ENCODE measurements at regions not wholly inside any gene's neighbourhood (a gene's known extent, or its start where the extent isn't known, plus 50 kb on each side); places are given as distances from the start of the nearest gene placed in this dataset.

DNA sequence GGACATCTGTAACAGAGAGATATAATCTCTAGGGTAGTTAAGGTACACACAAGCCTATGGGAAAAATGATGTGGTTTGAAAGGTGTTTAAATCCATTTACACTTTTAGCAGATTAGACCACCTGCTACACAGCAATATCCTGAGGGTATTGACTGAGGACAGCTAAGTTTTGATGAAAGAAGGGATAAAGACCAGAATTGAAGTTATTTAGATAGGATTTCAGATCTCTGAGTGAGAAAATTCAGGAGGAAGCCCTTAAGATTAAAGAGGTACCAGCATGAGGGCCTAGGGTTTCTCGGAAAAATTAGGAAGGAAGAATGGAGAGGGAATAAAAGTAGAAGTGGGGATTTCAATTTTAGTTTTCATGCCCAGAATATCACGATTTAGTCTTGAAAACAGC, 267.3 kb downstream of the COX7C start:
- ChIA-PET CTCF (no interaction called here), POLR2A (no interaction called here)
- intact Hi-C loops (cut with micrococcal nuclease): no loop called here
- Mint-ChIP-seq H3K27me3 (peaks cover 2% of the 10 kb centered on the region), H3K9me3 (ENCODE audit: insufficient read depth) (no peaks in the 10 kb centered on the region), H3K4me1 (no peaks in the 10 kb centered on the region), H3K4me3 (no peak overlapping the region), H3K27ac (no peak overlapping the region)
- no peaks in the 10 kb centered on the region for H3K27me3 ChIP-seq (replicated peaks in 1 of 4; ENCODE audit: control extremely low read depth in 1 of 4, control insufficient read depth in 3 of 4, insufficient read depth in 4 of 4, low read length in 3 of 4)
- 71% methylated on average over 2 of the region's 2 CpGs for WGBS (ENCODE audit: insufficient coverage)
- H3K4me3 ChIP-seq (ENCODE audit: control extremely low read depth in 1 of 5, extremely low read depth in 1 of 5, insufficient read depth in 1 of 5, low read depth in 2 of 5, low read length in 4 of 5): no peak overlapping the region
- H2AFZ ChIP-seq (ENCODE audit: insufficient read depth, low read depth, low read length, poor library complexity, severe bottlenecking): no peak overlapping the region
- H3K79me2 ChIP-seq (ENCODE audit: control insufficient read depth, insufficient read depth, low read length): no peaks in the 10 kb centered on the region
- no peak overlapping the region for H3K27ac ChIP-seq (ENCODE audit: low read length in 2 of 2)
- H3K9ac ChIP-seq (ENCODE audit: low read length): no peak overlapping the region
- ATAC-seq (ENCODE audit: low read depth) (no peak), DNase-seq (no peak)
- H3K4me2 ChIP-seq (replicated peaks; ENCODE audit: low read depth, low read length, poor library complexity, severe bottlenecking): no peak overlapping the region
- no peaks in the 10 kb centered on the region for H3K4me1 ChIP-seq (ENCODE audit: control insufficient read depth in 2 of 2, insufficient read depth in 2 of 2, low read length in 2 of 2)
- TF ChIP-seq EZH2 (IDR thresholded peaks at IDR 0.05; ENCODE audit: borderline replicate concordance, insufficient read depth, low read depth, low read length, poor library complexity, severe bottlenecking) (no peak), CTCF (IDR thresholded peaks at IDR 0.05) (no peak)
- H3K9me3 ChIP-seq (ENCODE audit: control extremely low read depth in 1 of 3, control insufficient read depth in 2 of 3, insufficient read depth in 1 of 3, low read length in 2 of 3): no peaks in the 10 kb centered on the region
- no peaks in the 10 kb centered on the region for H4K20me1 ChIP-seq (ENCODE audit: control insufficient read depth, insufficient read depth, low read length, poor library complexity, severe bottlenecking)
- H3K36me3 ChIP-seq (replicated peaks in 1 of 2; ENCODE audit: control extremely low read depth in 1 of 2, control insufficient read depth in 1 of 2, extremely low read depth in 1 of 2, insufficient read depth in 2 of 2, low read length in 1 of 2): no peaks in the 10 kb centered on the region

DNA sequence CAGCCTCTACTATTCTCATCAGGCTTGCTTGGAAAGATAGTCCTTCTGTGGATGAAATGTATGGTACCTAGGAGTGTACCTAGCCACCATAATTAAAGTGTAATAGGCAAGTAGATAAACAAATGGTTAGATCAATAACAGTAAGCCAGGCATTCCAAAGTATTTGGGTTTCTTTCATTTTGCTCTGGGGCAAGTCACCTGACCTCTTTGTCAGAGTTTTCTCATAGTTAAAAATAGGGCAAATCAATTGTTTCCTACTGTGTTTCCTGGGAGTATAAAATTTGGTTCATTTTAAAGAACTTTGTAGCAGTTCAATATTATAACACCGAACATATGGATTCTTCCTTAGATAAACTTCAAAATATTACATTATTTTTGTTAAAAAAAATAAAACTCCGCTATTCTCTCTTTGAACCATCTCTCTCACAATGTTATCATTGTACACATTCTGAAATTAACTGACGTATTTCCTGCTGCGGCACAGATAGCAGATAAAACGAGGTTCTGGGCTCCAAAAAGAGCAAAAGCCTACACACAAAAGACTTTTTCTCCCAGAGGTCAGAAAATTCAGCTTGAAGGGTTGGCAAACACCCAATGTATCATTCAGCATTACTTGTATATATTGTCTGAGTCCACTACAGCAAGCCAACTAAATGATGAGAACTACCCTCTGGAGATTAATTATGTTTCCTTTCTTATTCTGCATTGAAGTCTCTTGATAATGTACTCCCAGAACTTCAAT, 267.9 kb downstream of the COX7C start:
- no peaks in the 10 kb centered on the region for H3K9me3 ChIP-seq (ENCODE audit: control extremely low read depth in 1 of 3, control insufficient read depth in 2 of 3, insufficient read depth in 1 of 3, low read length in 2 of 3)
- ATAC-seq (ENCODE audit: low read depth) (no peak), DNase-seq (no peak)
- no peak overlapping the region for H3K9ac ChIP-seq (ENCODE audit: low read length)
- no peaks in the 10 kb centered on the region for H3K79me2 ChIP-seq (ENCODE audit: control insufficient read depth, insufficient read depth, low read length)
- H3K4me1 ChIP-seq (ENCODE audit: control insufficient read depth in 2 of 2, insufficient read depth in 2 of 2, low read length in 2 of 2): no peaks in the 10 kb centered on the region
- ChIA-PET POLR2A (no interaction called here), CTCF (no interaction called here)
- 80% methylated on average over 3 of the region's 5 CpGs for WGBS (ENCODE audit: insufficient coverage)
- H3K36me3 ChIP-seq (replicated peaks in 1 of 2; ENCODE audit: control extremely low read depth in 1 of 2, control insufficient read depth in 1 of 2, extremely low read depth in 1 of 2, insufficient read depth in 2 of 2, low read length in 1 of 2): no peaks in the 10 kb centered on the region
- no peak overlapping the region for H3K27ac ChIP-seq (ENCODE audit: low read length in 2 of 2)
- TF ChIP-seq CTCF (IDR thresholded peaks at IDR 0.05) (no peak), EZH2 (IDR thresholded peaks at IDR 0.05; ENCODE audit: borderline replicate concordance, insufficient read depth, low read depth, low read length, poor library complexity, severe bottlenecking) (no peak)
- H3K27me3 ChIP-seq (replicated peaks in 1 of 4; ENCODE audit: control extremely low read depth in 1 of 4, control insufficient read depth in 3 of 4, insufficient read depth in 4 of 4, low read length in 3 of 4): no peaks in the 10 kb centered on the region
- Mint-ChIP-seq H3K4me1 (no peaks in the 10 kb centered on the region), H3K27me3 (peaks cover 2% of the 10 kb centered on the region), H3K4me3 (no peak overlapping the region), H3K9me3 (ENCODE audit: insufficient read depth) (no peaks in the 10 kb centered on the region), H3K27ac (no peak overlapping the region)
- H3K4me2 ChIP-seq (replicated peaks; ENCODE audit: low read depth, low read length, poor library complexity, severe bottlenecking): no peak overlapping the region
- H3K4me3 ChIP-seq (ENCODE audit: control extremely low read depth in 1 of 5, extremely low read depth in 1 of 5, insufficient read depth in 1 of 5, low read depth in 2 of 5, low read length in 4 of 5): no peak overlapping the region
- no peak overlapping the region for H2AFZ ChIP-seq (ENCODE audit: insufficient read depth, low read depth, low read length, poor library complexity, severe bottlenecking)
- intact Hi-C loops (cut with micrococcal nuclease): no loop called here
- H4K20me1 ChIP-seq (ENCODE audit: control insufficient read depth, insufficient read depth, low read length, poor library complexity, severe bottlenecking): no peaks in the 10 kb centered on the region

Measured in B cell (primary cell).